HAP-1 (cell line): ENCODE measurements at regions not wholly inside any gene's neighbourhood (a gene's known extent, or its start where the extent isn't known, plus 50 kb on each side); places are given as distances from the start of the nearest gene placed in this dataset.

ENCODE experiments used
- DNase-seq, 2 experiments: peaks; one replicate each; pipeline ENCODE4 v3.0.0-alpha.2; 2016 to 2020; ENCODE audit warnings: low spot score in 2 of 2
- H3K27me3 ChIP-seq: fragments of 250-450 bp; sonication (Bioruptor Pico); 2 replicates; pipeline ENCODE4 v1.5.1; 2020; ENCODE audit warnings: low read depth, mild to moderate bottlenecking, moderate library complexity
- H3K36me3 ChIP-seq: fragments of 250-450 bp; sonication (Bioruptor Pico); replicated peaks from 2 replicates; pipeline ENCODE4 v1.5.1; 2020; ENCODE audit warnings: mild to moderate bottlenecking
- H3K4me1 ChIP-seq: fragments of 250-450 bp; sonication (Bioruptor Pico); 2 replicates; pipeline ENCODE4 v1.5.1; 2020; ENCODE audit warnings: mild to moderate bottlenecking
- H3K4me3 ChIP-seq: fragments of 250-450 bp; sonication (Bioruptor Pico); 2 replicates; pipeline ENCODE4 v1.5.1; 2020; ENCODE audit warnings: mild to moderate bottlenecking, moderate library complexity
- H3K9me3 ChIP-seq: fragments of 250-450 bp; sonication (Bioruptor Pico); 2 replicates; pipeline ENCODE4 v1.5.1; 2020; ENCODE audit warnings: mild to moderate bottlenecking, moderate library complexity
- in situ Hi-C: fragments of 300-500 bp; cut with MboI; formaldehyde crosslinking; loops from 3 replicates; pipeline ENCODE4 v1.14.3; 2020; ENCODE audit warnings: low sequenced_read_pairs, inconsistent platforms, mixed read lengths

DNA sequence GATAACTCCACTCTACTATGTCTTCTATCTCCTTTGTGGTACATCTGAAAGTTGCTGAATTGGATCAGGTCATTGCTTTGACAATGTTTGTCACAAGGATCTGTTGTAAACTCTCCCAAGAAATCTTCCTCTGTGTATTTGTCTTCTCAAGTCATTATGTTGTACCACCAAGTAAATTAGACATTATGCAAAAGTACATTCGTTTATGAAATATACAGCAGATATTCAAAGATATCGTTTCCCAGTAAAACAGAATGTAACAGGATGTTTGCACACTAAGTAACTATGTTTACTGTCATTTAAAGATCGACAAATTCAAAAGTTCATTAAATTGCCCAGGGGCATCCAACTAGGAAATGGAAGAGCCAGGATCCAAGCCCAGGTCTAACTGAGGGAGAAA is 739.4 kb downstream of the EFNB2 start:
- in situ Hi-C loops: no loop called here
- no peaks in the 10 kb centered on the region for H3K9me3 ChIP-seq
- no peak overlapping the region for H3K4me3 ChIP-seq
- H3K27me3 ChIP-seq: no peaks in the 10 kb centered on the region
- no peak for DNase-seq
- no peaks in the 10 kb centered on the region for H3K4me1 ChIP-seq
- H3K36me3 ChIP-seq: no peaks in the 10 kb centered on the region

- DNase-seq: no peak
- H3K9me3 ChIP-seq: no peaks in the 10 kb centered on the region
- H3K27me3 ChIP-seq: no peaks in the 10 kb centered on the region
- in situ Hi-C loops: no loop called here
- no peak overlapping the region for H3K4me3 ChIP-seq
- no peaks in the 10 kb centered on the region for H3K36me3 ChIP-seq
- H3K4me1 ChIP-seq: no peaks in the 10 kb centered on the region
Observed at GRCh38 chr13:105790923-105791322, 744.5 kb downstream of the EFNB2 start.

- in situ Hi-C loops: no loop called here
- no peaks in the 10 kb centered on the region for H3K4me1 ChIP-seq
- H3K9me3 ChIP-seq: no peaks in the 10 kb centered on the region
- no peak overlapping the region for H3K4me3 ChIP-seq
- no peaks in the 10 kb centered on the region for H3K36me3 ChIP-seq
- DNase-seq: no peak
- H3K27me3 ChIP-seq: no peaks in the 10 kb centered on the region
Observed at GRCh38 chr13:105788530-105788929, 746.9 kb downstream of the EFNB2 start.

DNA sequence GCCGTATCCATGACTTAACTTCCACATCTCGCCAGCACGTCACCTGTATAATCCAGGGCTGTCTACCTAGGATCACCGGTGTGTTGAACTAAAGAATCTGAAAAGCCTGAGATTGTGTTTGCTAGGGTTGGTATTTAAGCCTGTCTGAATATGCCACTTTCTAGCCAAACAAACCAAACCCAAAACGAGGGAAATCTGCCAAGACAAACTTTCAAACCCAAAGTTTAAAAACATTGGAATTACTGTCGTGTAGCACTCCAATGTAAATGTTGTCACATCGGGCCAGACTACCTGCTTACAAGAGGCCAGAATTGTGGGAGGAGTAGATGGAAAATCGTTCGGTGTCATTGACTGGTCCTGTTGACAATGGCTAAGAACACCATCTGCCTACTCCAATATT is 747.8 kb downstream of the EFNB2 start:
- no peaks in the 10 kb centered on the region for H3K36me3 ChIP-seq
- in situ Hi-C loops: no loop called here
- DNase-seq: no peak
- no peaks in the 10 kb centered on the region for H3K4me1 ChIP-seq
- H3K27me3 ChIP-seq: no peaks in the 10 kb centered on the region
- H3K9me3 ChIP-seq: no peaks in the 10 kb centered on the region
- no peak overlapping the region for H3K4me3 ChIP-seq

DNA sequence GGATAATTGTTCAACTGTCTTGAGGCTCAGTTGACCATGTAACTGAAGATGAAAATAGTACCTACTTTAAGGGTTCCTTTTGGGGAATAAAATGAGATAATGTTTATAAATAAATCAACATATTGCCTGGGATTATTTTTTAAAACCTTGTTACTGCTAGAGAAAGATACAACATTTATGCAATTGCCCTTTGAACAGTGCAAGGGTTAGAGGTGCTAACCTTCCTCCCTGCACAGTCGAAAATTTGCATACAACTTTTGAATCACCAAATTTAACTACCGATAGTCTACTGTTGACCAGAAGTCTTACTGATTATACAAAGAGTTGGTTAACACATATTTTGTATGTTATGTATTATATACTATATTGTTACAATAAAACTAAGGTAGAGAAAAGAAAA is 750.0 kb downstream of the EFNB2 start:
- DNase-seq: no peak
- in situ Hi-C loops: no loop called here
- H3K36me3 ChIP-seq: no peaks in the 10 kb centered on the region
- H3K4me3 ChIP-seq: no peak overlapping the region
- no peaks in the 10 kb centered on the region for H3K9me3 ChIP-seq
- no peaks in the 10 kb centered on the region for H3K27me3 ChIP-seq
- no peaks in the 10 kb centered on the region for H3K4me1 ChIP-seq

GRCh38 chr13:105783261-105783660 is 752.2 kb downstream of the EFNB2 start:
- no peak overlapping the region for H3K4me3 ChIP-seq
- no peaks in the 10 kb centered on the region for H3K9me3 ChIP-seq
- H3K4me1 ChIP-seq: no peaks in the 10 kb centered on the region
- in situ Hi-C loops: no loop called here
- DNase-seq: no peak
- no peaks in the 10 kb centered on the region for H3K27me3 ChIP-seq
- H3K36me3 ChIP-seq: no peaks in the 10 kb centered on the region

DNA sequence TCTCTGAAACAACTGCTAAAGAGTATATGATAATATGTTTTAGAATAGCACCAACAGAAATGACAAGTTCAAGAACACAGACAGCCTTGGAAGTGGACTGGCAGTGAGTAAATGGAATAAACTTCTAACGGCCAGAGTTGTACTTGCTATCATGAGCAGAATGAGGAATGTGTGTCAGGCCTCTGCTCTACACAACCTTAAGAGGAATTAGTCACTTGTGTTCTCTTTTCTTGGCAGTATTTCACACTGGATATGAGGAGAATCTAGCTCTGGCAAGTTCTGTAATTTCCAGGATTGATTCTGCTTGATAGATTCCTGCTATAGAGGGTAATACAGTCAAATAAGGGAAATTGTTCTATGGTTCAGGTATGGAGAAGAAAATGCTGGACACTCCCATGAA is 757.3 kb downstream of the EFNB2 start:
- Histone ChIP-seq H3K27me3 (no peaks in the 10 kb centered on the region), H3K4me3 (no peak overlapping the region), H3K36me3 (no peaks in the 10 kb centered on the region), H3K4me1 (no peaks in the 10 kb centered on the region), H3K9me3 (no peaks in the 10 kb centered on the region)
- in situ Hi-C loops: no loop called here
- DNase-seq: no peak

DNA sequence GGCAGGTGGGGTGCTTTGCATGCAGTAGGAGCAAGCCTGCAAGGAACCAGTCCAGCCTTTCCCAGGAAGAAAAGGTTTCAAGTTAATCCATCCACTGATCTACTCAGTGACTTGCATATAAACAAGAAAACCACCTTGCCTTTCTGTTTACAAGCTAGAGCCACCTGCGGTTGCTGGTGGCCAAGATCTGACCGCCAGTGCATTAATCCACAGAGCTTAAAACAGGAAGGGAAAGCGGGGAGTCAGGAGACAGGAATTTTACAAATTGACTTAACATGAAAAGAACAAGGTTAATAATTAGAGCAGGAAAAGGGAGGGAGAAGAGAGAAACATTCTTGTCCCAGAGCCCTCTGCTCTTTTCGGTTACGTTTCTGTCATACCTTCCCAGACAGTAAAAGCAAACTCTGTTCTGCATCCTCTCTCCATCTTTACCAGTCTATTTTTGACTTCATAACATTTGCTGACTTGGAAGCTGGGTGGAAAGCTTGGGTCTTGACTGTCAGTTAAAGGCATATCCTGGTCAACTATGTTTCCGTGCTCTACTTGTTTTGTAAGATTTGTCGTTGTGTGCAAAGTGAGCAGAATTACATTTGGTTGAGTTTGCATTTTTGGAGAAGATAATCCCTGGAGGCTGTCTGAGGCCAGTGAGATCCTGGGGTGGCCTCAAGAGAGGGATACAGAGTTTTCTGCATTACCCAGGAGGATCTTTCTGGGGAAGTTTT is 760.6 kb downstream of the EFNB2 start:
- no peak for DNase-seq
- Histone ChIP-seq H3K36me3 (no peaks in the 10 kb centered on the region), H3K4me1 (no peaks in the 10 kb centered on the region), H3K27me3 (no peaks in the 10 kb centered on the region), H3K4me3 (no peak overlapping the region), H3K9me3 (no peaks in the 10 kb centered on the region)
- in situ Hi-C loops: no loop called here

- H3K4me1 ChIP-seq: no peaks in the 10 kb centered on the region
- no peaks in the 10 kb centered on the region for H3K27me3 ChIP-seq
- no peak for DNase-seq
- no peaks in the 10 kb centered on the region for H3K9me3 ChIP-seq
- in situ Hi-C loops: no loop called here
- H3K4me3 ChIP-seq: no peak overlapping the region
- no peaks in the 10 kb centered on the region for H3K36me3 ChIP-seq
Observed at GRCh38 chr13:105773863-105774538, 761.5 kb downstream of the EFNB2 start.

- in situ Hi-C loops: no loop called here
- no peak overlapping the region for H3K4me3 ChIP-seq
Observed at GRCh38 chr13:105773241-105773640, 762.2 kb downstream of the EFNB2 start.

GRCh38 chr13:105764486-105764885 is 771.0 kb downstream of the EFNB2 start:
- in situ Hi-C loops: no loop called here
- H3K27me3 ChIP-seq: no peaks in the 10 kb centered on the region
- no peaks in the 10 kb centered on the region for H3K36me3 ChIP-seq
- no peaks in the 10 kb centered on the region for H3K4me1 ChIP-seq
- no peaks in the 10 kb centered on the region for H3K9me3 ChIP-seq
- H3K4me3 ChIP-seq: no peak overlapping the region
- no peak for DNase-seq

More at GRCh38 chr13:105773241-105773640, 762.2 kb downstream of the EFNB2 start:
- Histone ChIP-seq H3K4me1 (no peaks in the 10 kb centered on the region), H3K9me3 (no peaks in the 10 kb centered on the region), H3K27me3 (no peaks in the 10 kb centered on the region), H3K36me3 (no peaks in the 10 kb centered on the region)
- no peak for DNase-seq

GRCh38 chr13:105763851-105764250 is 771.6 kb downstream of the EFNB2 start:
- in situ Hi-C loops: no loop called here
- Histone ChIP-seq H3K9me3 (no peaks in the 10 kb centered on the region), H3K27me3 (no peaks in the 10 kb centered on the region)

DNA sequence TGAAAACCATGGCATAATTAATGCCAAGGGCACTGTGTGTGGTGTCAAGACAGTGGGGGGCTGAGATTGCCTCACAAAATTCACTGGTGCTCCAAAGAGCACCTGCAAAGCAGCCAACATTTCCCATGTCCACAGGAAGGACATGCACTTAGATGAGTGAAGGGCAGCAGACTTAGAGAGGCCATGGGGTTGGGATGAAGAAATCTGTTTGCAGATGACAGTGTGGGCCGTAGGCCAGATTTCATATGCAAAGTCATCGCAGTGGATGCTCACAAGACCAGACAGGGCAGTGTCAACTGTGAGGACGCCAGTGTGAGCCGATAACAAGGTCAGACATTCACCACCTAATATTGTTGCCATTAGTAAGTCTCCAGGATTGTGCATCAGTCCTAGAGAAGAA is 773.4 kb downstream of the EFNB2 start:
- Histone ChIP-seq H3K27me3 (no peaks in the 10 kb centered on the region), H3K4me3 (no peak overlapping the region), H3K36me3 (no peaks in the 10 kb centered on the region), H3K9me3 (no peaks in the 10 kb centered on the region), H3K4me1 (no peaks in the 10 kb centered on the region)
- DNase-seq: no peak
- in situ Hi-C loops: no loop called here

More at GRCh38 chr13:105763851-105764250, 771.6 kb downstream of the EFNB2 start:
- Histone ChIP-seq H3K36me3 (no peaks in the 10 kb centered on the region), H3K4me3 (no peak overlapping the region), H3K4me1 (no peaks in the 10 kb centered on the region)
- DNase-seq: no peak

DNA sequence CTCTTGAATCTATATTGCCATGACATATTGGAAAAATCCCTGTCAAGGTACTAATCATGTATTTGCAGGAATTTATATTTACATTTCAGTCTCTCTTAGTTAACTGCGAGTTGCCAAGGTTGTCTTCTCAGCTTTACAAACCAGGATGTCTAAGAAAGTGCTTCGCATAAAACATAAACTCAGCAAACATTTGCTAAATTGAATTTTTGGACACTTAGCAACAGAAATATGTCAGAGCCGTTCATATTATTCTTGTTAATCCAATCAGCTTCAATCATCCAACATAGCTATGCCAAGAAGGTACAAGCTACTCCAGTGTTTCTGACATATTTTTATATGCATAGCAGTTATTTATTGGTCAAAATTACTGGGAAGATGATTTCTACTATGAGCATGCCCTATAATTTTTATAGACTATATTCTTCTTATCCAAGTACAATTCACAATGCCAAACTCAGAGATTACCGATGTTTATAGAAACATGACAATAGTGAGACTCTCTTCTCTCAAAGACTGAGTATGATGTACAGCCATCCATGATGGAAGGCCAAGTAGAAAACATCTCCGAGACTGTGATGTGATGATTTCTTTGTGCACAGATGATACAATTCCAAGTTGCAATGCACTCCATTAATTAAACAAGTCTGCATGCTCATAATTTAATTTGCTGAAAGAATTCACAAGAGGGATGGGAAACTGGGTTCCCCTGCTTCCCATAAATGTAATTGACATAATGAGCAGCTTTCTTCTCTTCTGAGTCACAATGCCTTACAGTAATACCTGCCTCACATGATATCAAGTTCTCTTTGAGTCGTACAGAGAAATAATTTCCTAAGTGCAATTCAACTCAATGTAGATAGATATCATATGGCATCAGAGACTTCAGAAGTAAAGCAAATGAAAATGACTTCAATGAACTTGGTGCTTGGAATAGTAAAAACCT is 776.3 kb downstream of the EFNB2 start:
- Histone ChIP-seq H3K4me3 (no peak overlapping the region), H3K27me3 (no peaks in the 10 kb centered on the region), H3K9me3 (no peaks in the 10 kb centered on the region), H3K4me1 (no peaks in the 10 kb centered on the region), H3K36me3 (no peaks in the 10 kb centered on the region)
- no peak for DNase-seq
- in situ Hi-C loops: no loop called here
